ENCODE measurements at regions not wholly inside any gene's neighbourhood (a gene's known extent, or its start where the extent isn't known, plus 50 kb on each side); places are given as distances from the start of the nearest gene placed in this dataset.
"Not testable (repeated sequence)": the region's sequence is repeated elsewhere in the genome, so short reads cannot be mapped to it uniquely, and the experiment has no call there.

GRCh38 chr3:153399636-153400035 lies 237.6 kb downstream of the RAP2B start:
- Histone ChIP-seq H4K20me1 (ENCODE audit: low read depth) (no peaks in the 10 kb centered on the region), H3K9me3 (ENCODE audit: low read depth) (no peaks in the 10 kb centered on the region), H2AFZ (replicated peaks) (no peak overlapping the region), H3K4me3 (no peak overlapping the region), H3K27ac (no peak overlapping the region), H3K79me2 (ENCODE audit: low read depth) (no peaks in the 10 kb centered on the region), H3K27me3 (no peaks in the 10 kb centered on the region), H3F3A (ENCODE audit: low read depth) (no peaks in the 10 kb centered on the region), H3K36me3 (no peaks in the 10 kb centered on the region), H3K9ac (no peak overlapping the region), H3K4me2 (no peak overlapping the region), H3K4me1 (peaks cover 6% of the 10 kb centered on the region)
- TF ChIP-seq EZH2 (IDR thresholded peaks at IDR 0.05) (no peak), EZH2phosphoT487 (IDR thresholded peaks at IDR 0.05) (no peak), CTCF (IDR thresholded peaks at IDR 0.05) (no peak)
- peaks cover 4% of the 10 kb centered on the region for H3K27me3 Mint-ChIP-seq (ENCODE audit: insufficient read depth, low read depth)
- peaks cover 5% of the 10 kb centered on the region for H3K4me1 Mint-ChIP-seq
- H3K27ac Mint-ChIP-seq, result no peak overlapping the region
- peaks cover 3% of the 10 kb centered on the region for H3K9me3 Mint-ChIP-seq
- no peak overlapping the region for H3K4me3 Mint-ChIP-seq
- no peaks in the 10 kb centered on the region for H3K36me3 Mint-ChIP-seq
- no peak for DNase-seq (ENCODE audit: low spot score)

GRCh38 chr3:153400641-153401040 lies 238.6 kb downstream of the RAP2B start:
- Histone ChIP-seq H3K4me2 (no peak overlapping the region), H4K20me1 (ENCODE audit: low read depth) (no peaks in the 10 kb centered on the region), H3K9ac (no peak overlapping the region), H3K9me3 (ENCODE audit: low read depth) (no peaks in the 10 kb centered on the region), H3K36me3 (no peaks in the 10 kb centered on the region), H2AFZ (replicated peaks) (no peak overlapping the region), H3K4me1 (peaks cover 6% of the 10 kb centered on the region), H3F3A (ENCODE audit: low read depth) (no peaks in the 10 kb centered on the region), H3K4me3 (no peak overlapping the region), H3K27ac (no peak overlapping the region), H3K27me3 (no peaks in the 10 kb centered on the region), H3K79me2 (ENCODE audit: low read depth) (no peaks in the 10 kb centered on the region)
- H3K27ac Mint-ChIP-seq, result no peak overlapping the region
- H3K27me3 Mint-ChIP-seq (ENCODE audit: insufficient read depth, low read depth), result peaks cover 4% of the 10 kb centered on the region
- TF ChIP-seq CTCF (IDR thresholded peaks at IDR 0.05) (no peak), EZH2 (IDR thresholded peaks at IDR 0.05) (no peak), EZH2phosphoT487 (IDR thresholded peaks at IDR 0.05) (no peak)
- no peak for DNase-seq (ENCODE audit: low spot score)
- H3K4me3 Mint-ChIP-seq, result no peak overlapping the region
- no peaks in the 10 kb centered on the region for H3K36me3 Mint-ChIP-seq
- peaks cover 1% of the 10 kb centered on the region for H3K9me3 Mint-ChIP-seq
- peaks cover 5% of the 10 kb centered on the region for H3K4me1 Mint-ChIP-seq

- Histone ChIP-seq H3K4me2 (no peak overlapping the region), H4K20me1 (ENCODE audit: low read depth) (no peaks in the 10 kb centered on the region), H3K27me3 (no peaks in the 10 kb centered on the region), H3K79me2 (ENCODE audit: low read depth) (no peaks in the 10 kb centered on the region), H2AFZ (replicated peaks) (no peak overlapping the region), H3K4me1 (no peaks in the 10 kb centered on the region), H3K36me3 (no peaks in the 10 kb centered on the region), H3K9me3 (ENCODE audit: low read depth) (no peaks in the 10 kb centered on the region), H3K27ac (no peak overlapping the region), H3K9ac (no peak overlapping the region), H3K4me3 (no peak overlapping the region), H3F3A (ENCODE audit: low read depth) (no peaks in the 10 kb centered on the region)
- no peak for DNase-seq (ENCODE audit: low spot score)
- TF ChIP-seq CTCF (IDR thresholded peaks at IDR 0.05) (no peak), EZH2phosphoT487 (IDR thresholded peaks at IDR 0.05) (no peak), EZH2 (IDR thresholded peaks at IDR 0.05) (no peak)
- Mint-ChIP-seq H3K36me3 (no peaks in the 10 kb centered on the region), H3K27me3 (ENCODE audit: insufficient read depth, low read depth) (peaks cover 4% of the 10 kb centered on the region), H3K9me3 (no peaks in the 10 kb centered on the region), H3K4me1 (no peaks in the 10 kb centered on the region), H3K4me3 (no peak overlapping the region), H3K27ac (no peak overlapping the region)
Observed at GRCh38 chr3:153404157-153404556, 242.1 kb downstream of the RAP2B start.

GRCh38 chr3:153405320-153405719 lies 243.3 kb downstream of the RAP2B start:
- not testable (repeated sequence) for H3K27me3 Mint-ChIP-seq (ENCODE audit: insufficient read depth, low read depth); H3K36me3 Mint-ChIP-seq; H3K4me1 ChIP-seq; H3F3A ChIP-seq (ENCODE audit: low read depth); H3K4me3 Mint-ChIP-seq; H3K36me3 ChIP-seq; H3K4me3 ChIP-seq; H3K9me3 Mint-ChIP-seq; H3K27ac ChIP-seq; H3K79me2 ChIP-seq (ENCODE audit: low read depth); H4K20me1 ChIP-seq (ENCODE audit: low read depth); DNase-seq (ENCODE audit: low spot score); H2AFZ ChIP-seq (replicated peaks); H3K27me3 ChIP-seq; H3K27ac Mint-ChIP-seq; H3K4me2 ChIP-seq; H3K9me3 ChIP-seq (ENCODE audit: low read depth); H3K4me1 Mint-ChIP-seq; H3K9ac ChIP-seq
